ENCODE measurements at regions not wholly inside any gene's neighbourhood (a gene's known extent, or its start where the extent isn't known, plus 50 kb on each side); places are given as distances from the start of the nearest gene placed in this dataset.
"Not testable (repeated sequence)": the region's sequence is repeated elsewhere in the genome, so short reads cannot be mapped to it uniquely, and the experiment has no call there.

DNA sequence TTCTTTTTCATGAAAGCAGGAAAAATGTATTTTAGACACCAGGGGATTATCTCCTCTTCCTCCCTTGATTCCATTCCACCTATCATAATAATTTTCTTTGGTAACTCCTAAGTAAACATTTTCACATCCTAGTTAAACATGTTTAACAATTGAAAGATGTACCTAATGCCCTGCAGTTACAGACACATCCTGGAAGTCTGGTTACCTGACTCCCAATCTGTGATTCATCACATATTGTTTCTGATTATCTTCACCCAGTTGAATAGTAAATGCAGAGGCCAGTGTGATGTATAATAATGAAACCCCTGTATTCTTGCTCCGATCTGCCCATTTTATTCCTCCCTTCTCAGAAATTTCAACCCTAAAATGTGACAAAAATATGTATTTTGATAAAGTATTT is 1237.6 kb upstream of the LRRTM1 start:
- no peak for DNase-seq (ENCODE audit: low spot score)

DNA sequence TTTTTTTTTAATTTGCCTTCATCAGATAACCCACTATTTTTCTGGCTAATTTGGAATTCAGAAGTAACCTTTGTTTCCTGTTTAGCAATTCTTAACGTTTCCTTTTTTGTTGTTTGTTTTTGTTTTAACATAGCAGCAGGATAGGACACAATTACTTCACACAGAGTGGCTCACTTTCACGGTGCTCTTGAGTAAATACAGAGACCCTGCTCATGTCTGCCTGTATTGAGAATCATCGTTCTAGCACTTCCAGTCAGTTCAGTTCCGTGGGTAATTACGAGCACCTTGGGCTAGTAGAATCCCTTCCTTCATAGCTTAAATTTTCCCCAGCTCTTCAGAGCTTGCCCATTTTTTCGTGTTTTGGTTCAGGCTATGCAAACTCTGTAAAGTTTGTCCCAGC is 1225.4 kb upstream of the LRRTM1 start:
- DNase-seq (ENCODE audit: low spot score), result no peak

- no peak for DNase-seq (ENCODE audit: low spot score)
Observed at GRCh38 chr2:81528852-81529480, 1224.4 kb upstream of the LRRTM1 start.

- no peak for DNase-seq (ENCODE audit: low spot score)
Observed at GRCh38 chr2:81523344-81523743, 1218.8 kb upstream of the LRRTM1 start.

DNA sequence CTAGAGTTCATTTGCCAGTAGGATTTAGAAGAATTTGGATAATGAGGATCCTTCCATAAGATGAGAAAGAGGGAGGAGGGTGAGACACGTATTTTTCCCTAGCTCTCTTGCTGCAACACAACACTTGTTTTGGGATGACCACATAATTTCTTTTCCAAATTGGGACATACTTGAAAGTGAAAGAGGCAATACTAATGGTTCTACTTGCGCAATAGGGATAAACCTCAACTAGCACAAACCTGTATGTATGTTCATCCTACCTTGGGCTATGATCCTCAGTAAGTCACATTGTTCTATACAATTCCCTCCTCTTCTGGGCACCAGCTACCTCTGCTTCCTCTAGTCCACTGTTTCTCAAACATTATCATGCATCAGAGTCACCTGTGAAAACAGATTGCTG is 1208.8 kb upstream of the LRRTM1 start:
- DNase-seq (ENCODE audit: low spot score), result no peak

DNA sequence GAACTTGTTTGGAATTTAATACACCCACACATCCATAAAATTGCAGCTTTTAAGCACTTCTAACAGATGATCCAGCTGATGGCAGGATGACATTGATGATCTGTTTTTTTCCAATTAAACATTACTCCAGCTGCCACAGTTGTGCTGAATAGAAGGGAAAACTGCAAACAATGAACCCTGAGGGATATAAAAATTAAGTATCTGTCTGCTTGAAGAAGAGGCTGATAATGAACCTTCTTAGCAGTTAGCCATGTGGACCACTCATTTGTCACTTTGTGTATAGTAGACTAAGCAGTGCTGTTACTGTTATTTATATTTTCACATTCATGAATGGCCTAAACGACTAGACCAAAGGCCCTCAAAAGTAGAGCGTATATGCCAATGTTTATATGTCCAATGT is 1201.0 kb upstream of the LRRTM1 start:
- no peak for DNase-seq (ENCODE audit: low spot score)

DNA sequence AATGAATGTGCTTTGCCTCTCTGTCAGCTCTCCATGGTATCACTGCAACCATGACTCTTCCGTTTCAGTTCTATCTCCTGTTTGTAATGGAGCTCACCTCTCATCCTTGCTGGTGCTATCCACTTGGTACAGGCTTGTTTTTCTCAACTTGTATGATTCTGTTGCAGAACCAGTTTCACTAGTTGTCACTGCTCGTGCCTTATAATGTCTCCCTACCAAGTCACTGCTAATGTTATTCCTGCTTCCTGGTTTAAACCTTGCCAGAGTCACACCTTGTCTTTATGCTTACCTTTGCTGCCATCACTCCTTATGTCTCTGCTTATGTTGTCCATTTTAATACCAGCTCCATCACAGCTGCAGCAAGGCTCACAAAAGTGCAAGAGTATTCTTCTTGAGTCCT is 1191.0 kb upstream of the LRRTM1 start:
- no peak for DNase-seq (ENCODE audit: low spot score)

- DNase-seq (ENCODE audit: low spot score), result no peak
Observed at GRCh38 chr2:81483254-81483653, 1178.7 kb upstream of the LRRTM1 start.

- DNase-seq (ENCODE audit: low spot score), result no peak
Observed at GRCh38 chr2:81481994-81482368, 1177.4 kb upstream of the LRRTM1 start.

DNA sequence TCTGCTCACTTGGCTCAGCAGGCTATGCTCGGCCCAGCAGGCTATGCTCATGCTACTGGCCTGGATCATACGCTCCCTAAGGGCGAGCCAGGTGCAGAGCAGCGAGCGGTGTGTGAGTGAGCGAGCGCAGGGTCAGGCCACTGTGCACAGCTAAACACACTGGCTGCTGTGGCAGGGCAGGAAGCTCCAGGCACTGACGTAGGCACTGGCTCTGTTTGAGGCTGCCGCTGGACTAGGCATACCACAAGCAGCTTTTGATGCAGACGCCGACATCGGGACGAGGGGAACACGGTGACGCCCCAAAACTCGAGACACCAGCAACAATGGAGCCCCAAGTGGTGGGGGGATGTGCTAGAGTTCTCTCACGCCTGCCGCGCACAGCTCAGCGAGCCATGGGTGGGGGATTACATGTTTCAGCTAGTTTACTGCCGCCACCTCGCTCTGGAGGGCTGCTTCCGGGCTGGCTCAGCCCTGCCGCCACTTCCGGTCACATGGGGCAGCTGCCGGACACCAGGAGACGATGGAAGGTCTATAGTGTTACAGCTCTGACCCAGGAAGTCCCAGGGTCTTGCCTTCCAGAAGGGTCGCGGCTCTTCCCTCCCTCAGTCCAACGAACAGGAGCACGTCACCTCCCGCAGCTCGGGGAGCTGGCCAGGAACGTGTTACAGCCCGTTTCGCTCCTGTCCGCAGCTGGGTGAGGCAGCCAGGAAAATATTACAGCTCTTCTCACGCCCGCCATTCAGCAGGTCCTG is 1176.9 kb upstream of the LRRTM1 start:
- DNase-seq (ENCODE audit: low spot score), result peak; percentile 10

- no peak for DNase-seq (ENCODE audit: low spot score)
Observed at GRCh38 chr2:81467096-81467495, 1162.5 kb upstream of the LRRTM1 start.

GRCh38 chr2:81462420-81462819 is 1157.9 kb upstream of the LRRTM1 start:
- no peak for DNase-seq (ENCODE audit: low spot score)

GRCh38 chr2:81445176-81445575 is 1140.6 kb upstream of the LRRTM1 start:
- DNase-seq (ENCODE audit: low spot score), result no peak

DNA sequence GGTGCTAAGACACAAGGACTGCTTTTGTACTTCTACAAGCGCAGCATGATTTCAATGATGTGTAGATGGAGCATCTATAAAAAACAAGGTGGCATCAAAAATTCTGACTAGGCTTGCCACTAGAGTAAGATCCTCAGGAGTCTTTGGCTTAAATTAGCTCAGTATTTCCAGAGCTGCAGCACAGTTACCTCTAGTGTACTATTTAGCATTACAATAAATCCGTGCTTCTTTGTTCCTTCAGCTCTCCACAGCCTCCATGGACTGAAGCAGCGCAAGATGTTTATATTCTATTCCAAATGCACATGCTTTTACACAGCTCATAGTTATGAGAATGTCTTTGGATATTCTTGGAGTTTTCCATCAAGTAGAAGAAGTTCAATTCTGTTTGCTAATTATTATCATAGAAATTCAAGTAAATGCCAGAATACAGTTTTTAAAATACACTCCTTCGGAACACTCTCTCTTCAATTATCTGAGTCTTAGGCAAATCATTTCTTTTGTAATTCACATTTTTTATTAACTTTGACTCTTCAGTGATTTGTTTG is 1133.0 kb upstream of the LRRTM1 start:
- no peak for DNase-seq (ENCODE audit: low spot score)

DNA sequence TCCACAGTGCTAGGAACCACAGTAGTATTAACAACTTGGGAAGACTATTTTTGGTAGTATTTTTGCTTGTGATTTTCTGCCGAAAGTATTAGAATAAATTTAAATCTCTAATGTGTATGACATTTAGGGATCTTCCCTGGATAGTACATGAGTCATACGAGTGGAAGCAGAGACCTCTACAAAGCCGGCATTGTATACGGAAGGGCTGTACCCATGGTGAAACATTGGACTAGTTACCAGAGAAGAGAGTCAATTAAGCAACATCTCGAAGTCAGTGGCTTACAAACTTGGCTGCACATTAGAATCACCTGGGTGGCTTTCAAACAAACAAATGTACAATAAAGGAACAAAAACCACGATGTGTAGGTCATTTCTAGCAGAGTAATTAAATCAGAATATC is 1131.7 kb upstream of the LRRTM1 start:
- DNase-seq (ENCODE audit: low spot score), result no peak

- DNase-seq (ENCODE audit: low spot score), result no peak
Observed at GRCh38 chr2:81412681-81413080, 1108.1 kb upstream of the LRRTM1 start.

GRCh38 chr2:81403508-81403907 is 1099.0 kb upstream of the LRRTM1 start:
- no peak for DNase-seq (ENCODE audit: low spot score)

DNA sequence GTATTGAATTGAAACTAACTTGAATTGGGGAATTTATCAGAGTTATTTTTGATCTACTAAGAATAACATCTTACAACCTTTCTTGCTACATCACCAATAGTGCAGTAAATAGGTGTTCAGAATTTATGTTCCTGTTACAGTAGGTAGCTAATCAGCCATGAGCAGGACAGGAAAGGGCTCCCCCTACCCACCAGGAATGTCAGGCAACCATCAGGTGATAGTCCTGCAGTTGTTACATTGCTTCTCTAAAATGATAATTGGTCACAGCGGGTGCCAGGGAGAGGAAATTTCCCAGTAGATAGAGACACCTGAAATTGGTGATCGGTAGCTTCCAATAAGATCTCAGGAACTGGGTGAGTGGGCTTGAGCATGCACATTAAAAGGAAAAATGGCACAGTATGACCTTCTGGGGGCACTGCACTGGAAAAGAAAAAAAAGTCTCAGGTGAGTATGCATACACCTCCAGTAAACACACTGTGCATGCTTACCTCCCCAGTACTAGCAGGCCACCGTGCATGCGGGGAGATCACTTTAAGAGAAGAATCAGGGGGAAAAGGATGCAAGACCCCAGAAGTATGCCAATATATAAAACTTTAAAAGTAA is 1092.0 kb upstream of the LRRTM1 start:
- no peak for DNase-seq (ENCODE audit: low spot score)

- DNase-seq (ENCODE audit: low spot score), result no peak
Observed at GRCh38 chr2:81395746-81396145, 1091.2 kb upstream of the LRRTM1 start.

GRCh38 chr2:81389203-81389602 is 1084.7 kb upstream of the LRRTM1 start:
- DNase-seq (ENCODE audit: low spot score), result no peak

- DNase-seq (ENCODE audit: low spot score), result no peak
Observed at GRCh38 chr2:81363800-81364199, 1059.2 kb upstream of the LRRTM1 start.

DNA sequence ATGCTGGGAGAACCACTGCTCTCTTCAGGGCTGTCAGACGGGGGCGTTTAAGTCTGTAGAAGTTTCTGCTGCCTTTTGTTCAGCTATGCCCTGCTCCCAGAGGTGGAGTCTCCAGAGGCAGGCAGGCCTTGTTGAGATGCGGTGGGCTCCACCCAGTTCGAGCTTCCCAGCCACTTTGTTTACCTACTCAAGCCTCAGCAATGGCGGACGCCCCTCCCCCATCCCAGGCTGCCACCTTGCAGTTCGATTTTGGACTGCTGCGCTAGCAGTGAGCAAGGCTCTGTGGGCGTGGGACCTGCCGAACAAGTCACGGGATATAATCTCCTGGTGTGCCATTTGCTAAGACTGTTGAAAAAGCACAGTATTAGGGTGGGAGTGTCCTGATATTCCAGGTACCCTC is 1057.9 kb upstream of the LRRTM1 start:
- not testable (repeated sequence) for DNase-seq (ENCODE audit: low spot score)

GRCh38 chr2:81355436-81355835 is 1050.9 kb upstream of the LRRTM1 start:
- DNase-seq (ENCODE audit: low spot score), result no peak
